HL-60 (cell line): ENCODE measurements at regions not wholly inside any gene's neighbourhood (a gene's known extent, or its start where the extent isn't known, plus 50 kb on each side); places are given as distances from the start of the nearest gene placed in this dataset.

Experiments
- DNase-seq, 2 experiments: peaks; one replicate each; pipeline ENCODE4 v3.0.0-alpha.2; 2010 to 2020; ENCODE audit warnings: low read depth in 1 of 2, low spot score in 1 of 2
- H3K27ac ChIP-seq: fragments of 250-450 bp; sonication (Bioruptor Pico); replicated peaks from 2 replicates; pipeline ENCODE4 v1.5.1; 2020; ENCODE audit warnings: mild to moderate bottlenecking, moderate library complexity
- H3K27me3 ChIP-seq: fragments of 250-450 bp; sonication (Bioruptor Pico); 2 replicates; pipeline ENCODE4 v1.5.1; 2021; ENCODE audit warnings: mild to moderate bottlenecking, moderate library complexity; ENCODE audit not compliant: insufficient read depth, poor library complexity, severe bottlenecking
- H3K4me3 ChIP-seq: replicated peaks from 2 replicates; pipeline ENCODE4 v1.5.1; 2011; ENCODE audit warnings: mild to moderate bottlenecking, control low read depth, low read length; ENCODE audit not compliant: insufficient read depth
- GABPA ChIP-seq: IDR thresholded peaks from 2 replicates; pipeline ENCODE4 v1.6.1; 2012; ENCODE audit warnings: low read depth
- POLR2AphosphoS5 ChIP-seq: IDR thresholded peaks from 2 replicates; pipeline ENCODE4 v1.6.1; 2012; ENCODE audit warnings: low read depth
- SPI1 ChIP-seq: IDR thresholded peaks from 2 replicates; pipeline ENCODE4 v1.6.1; 2012; ENCODE audit warnings: low read depth, mild to moderate bottlenecking, borderline replicate concordance
- TF ChIP-seq, protein P1 (sequence below): IDR thresholded peaks from 2 replicates; pipeline ENCODE4 v1.6.1; 2012; ENCODE audit warnings: low read depth; ENCODE audit not compliant: insufficient replicate concordance
- TF ChIP-seq, protein P2 (sequence below): IDR thresholded peaks from one replicate; pipeline ENCODE4 v1.5.1; 2011; ENCODE audit warnings: low read length, control low read depth, inconsistent platforms; ENCODE audit not compliant: insufficient read depth

DNA sequence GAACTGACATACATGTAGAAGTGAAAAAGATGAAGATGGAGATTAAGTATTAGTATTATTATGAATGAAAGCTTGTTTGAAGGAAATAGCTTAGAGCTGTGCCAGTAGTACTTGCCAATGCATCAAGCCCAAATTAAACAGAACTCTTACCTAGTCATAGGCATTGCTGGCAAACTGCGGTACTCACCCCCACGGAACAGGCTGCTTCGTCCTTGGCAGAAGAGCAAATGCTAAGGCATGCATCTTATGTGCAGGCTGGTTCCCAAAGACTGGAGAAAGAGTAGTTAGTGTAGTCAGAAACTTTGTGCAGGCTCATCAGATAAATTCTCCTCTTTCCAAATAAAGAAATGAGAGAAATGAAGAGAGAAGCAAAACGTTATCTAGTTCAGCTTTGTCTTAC, 134.8 kb downstream of the CCDC59 start:
- no peak overlapping the region for H3K4me3 ChIP-seq

DNA sequence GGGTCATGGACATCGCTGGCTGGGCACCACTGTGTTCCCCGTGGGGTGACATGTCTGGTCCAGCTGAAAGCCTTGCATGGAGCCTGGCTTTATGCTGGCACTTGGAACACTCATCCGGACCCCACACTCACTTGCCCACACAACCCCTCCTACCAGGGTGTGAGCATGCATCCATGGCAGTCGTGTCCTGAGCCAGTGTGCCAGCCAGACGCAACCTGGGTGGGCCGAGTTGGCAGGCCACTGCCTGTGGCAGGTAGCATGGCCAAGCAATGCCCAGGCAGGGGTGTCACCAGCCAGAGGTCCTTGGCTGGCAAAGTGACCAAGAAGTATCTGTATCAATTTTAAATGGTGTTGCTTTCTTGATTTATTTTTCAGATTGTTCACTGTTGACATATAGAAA, 141.7 kb downstream of the CCDC59 start:
- DNase-seq: no peak
- Histone ChIP-seq H3K4me3 (no peak overlapping the region), H3K27ac (no peak overlapping the region), H3K27me3 (no peaks in the 10 kb centered on the region)
- TF ChIP-seq, protein P1, sequence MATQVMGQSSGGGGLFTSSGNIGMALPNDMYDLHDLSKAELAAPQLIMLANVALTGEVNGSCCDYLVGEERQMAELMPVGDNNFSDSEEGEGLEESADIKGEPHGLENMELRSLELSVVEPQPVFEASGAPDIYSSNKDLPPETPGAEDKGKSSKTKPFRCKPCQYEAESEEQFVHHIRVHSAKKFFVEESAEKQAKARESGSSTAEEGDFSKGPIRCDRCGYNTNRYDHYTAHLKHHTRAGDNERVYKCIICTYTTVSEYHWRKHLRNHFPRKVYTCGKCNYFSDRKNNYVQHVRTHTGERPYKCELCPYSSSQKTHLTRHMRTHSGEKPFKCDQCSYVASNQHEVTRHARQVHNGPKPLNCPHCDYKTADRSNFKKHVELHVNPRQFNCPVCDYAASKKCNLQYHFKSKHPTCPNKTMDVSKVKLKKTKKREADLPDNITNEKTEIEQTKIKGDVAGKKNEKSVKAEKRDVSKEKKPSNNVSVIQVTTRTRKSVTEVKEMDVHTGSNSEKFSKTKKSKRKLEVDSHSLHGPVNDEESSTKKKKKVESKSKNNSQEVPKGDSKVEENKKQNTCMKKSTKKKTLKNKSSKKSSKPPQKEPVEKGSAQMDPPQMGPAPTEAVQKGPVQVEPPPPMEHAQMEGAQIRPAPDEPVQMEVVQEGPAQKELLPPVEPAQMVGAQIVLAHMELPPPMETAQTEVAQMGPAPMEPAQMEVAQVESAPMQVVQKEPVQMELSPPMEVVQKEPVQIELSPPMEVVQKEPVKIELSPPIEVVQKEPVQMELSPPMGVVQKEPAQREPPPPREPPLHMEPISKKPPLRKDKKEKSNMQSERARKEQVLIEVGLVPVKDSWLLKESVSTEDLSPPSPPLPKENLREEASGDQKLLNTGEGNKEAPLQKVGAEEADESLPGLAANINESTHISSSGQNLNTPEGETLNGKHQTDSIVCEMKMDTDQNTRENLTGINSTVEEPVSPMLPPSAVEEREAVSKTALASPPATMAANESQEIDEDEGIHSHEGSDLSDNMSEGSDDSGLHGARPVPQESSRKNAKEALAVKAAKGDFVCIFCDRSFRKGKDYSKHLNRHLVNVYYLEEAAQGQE: no peak
- TF ChIP-seq, protein P2, sequence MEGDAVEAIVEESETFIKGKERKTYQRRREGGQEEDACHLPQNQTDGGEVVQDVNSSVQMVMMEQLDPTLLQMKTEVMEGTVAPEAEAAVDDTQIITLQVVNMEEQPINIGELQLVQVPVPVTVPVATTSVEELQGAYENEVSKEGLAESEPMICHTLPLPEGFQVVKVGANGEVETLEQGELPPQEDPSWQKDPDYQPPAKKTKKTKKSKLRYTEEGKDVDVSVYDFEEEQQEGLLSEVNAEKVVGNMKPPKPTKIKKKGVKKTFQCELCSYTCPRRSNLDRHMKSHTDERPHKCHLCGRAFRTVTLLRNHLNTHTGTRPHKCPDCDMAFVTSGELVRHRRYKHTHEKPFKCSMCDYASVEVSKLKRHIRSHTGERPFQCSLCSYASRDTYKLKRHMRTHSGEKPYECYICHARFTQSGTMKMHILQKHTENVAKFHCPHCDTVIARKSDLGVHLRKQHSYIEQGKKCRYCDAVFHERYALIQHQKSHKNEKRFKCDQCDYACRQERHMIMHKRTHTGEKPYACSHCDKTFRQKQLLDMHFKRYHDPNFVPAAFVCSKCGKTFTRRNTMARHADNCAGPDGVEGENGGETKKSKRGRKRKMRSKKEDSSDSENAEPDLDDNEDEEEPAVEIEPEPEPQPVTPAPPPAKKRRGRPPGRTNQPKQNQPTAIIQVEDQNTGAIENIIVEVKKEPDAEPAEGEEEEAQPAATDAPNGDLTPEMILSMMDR: no peak
- TF ChIP-seq POLR2AphosphoS5 (no peak), GABPA (no peak), SPI1 (no peak)

More for the DNA sequence above, 134.8 kb downstream of the CCDC59 start:
- TF ChIP-seq, protein P2: no peak
- TF ChIP-seq SPI1: no peak
- TF ChIP-seq GABPA: no peak
- TF ChIP-seq, protein P1: no peak
- no peak for TF ChIP-seq POLR2AphosphoS5
- Histone ChIP-seq H3K27me3 (no peaks in the 10 kb centered on the region), H3K27ac (no peak overlapping the region)
- DNase-seq: no peak

DNA sequence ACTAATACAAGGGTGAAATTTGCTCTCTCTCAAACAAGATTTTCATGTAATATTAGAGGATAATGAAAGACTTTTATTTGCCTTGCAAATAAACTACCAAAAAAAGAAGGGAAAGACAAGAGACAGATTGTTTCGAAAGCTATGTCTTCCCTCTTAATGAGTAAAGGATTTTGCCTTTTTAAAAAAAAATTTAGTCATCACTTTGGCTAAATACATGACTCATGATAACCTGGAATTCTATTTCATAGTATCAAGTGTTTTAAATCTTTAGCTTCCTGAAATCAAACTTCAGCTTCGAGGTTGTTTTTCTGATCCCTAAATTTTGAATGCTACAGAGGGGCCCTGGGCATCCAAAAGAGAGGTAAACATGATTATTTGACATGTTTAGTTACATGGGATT, 144.4 kb downstream of the CCDC59 start:
- no peaks in the 10 kb centered on the region for H3K27me3 ChIP-seq
- H3K27ac ChIP-seq: no peak overlapping the region
- H3K4me3 ChIP-seq: no peak overlapping the region
- TF ChIP-seq POLR2AphosphoS5 (no peak), SPI1 (no peak), GABPA (no peak)
- TF ChIP-seq, protein P1: no peak
- TF ChIP-seq, protein P2: no peak
- DNase-seq: no peak
